ENCODE measurements at regions not wholly inside any gene's neighbourhood (a gene's known extent, or its start where the extent isn't known, plus 50 kb on each side); places are given as distances from the start of the nearest gene placed in this dataset.
A peak's percentile ranks its signal among the peaks of the same experiment; 100 is the strongest.

- no peak for ATAC-seq
- Mint-ChIP-seq H3K36me3 (no peaks in the 10 kb centered on the region), H3K4me1 (no peaks in the 10 kb centered on the region), H3K4me3 (no peak overlapping the region), H3K9me3 (peaks cover 3% of the 10 kb centered on the region), H3K27ac (no peak overlapping the region), H3K27me3 (peaks cover 47% of the 10 kb centered on the region)
These were observed 109.0 kb upstream of the PLXNA4 start for GRCh38 chr7:132685277-132685676.

DNA sequence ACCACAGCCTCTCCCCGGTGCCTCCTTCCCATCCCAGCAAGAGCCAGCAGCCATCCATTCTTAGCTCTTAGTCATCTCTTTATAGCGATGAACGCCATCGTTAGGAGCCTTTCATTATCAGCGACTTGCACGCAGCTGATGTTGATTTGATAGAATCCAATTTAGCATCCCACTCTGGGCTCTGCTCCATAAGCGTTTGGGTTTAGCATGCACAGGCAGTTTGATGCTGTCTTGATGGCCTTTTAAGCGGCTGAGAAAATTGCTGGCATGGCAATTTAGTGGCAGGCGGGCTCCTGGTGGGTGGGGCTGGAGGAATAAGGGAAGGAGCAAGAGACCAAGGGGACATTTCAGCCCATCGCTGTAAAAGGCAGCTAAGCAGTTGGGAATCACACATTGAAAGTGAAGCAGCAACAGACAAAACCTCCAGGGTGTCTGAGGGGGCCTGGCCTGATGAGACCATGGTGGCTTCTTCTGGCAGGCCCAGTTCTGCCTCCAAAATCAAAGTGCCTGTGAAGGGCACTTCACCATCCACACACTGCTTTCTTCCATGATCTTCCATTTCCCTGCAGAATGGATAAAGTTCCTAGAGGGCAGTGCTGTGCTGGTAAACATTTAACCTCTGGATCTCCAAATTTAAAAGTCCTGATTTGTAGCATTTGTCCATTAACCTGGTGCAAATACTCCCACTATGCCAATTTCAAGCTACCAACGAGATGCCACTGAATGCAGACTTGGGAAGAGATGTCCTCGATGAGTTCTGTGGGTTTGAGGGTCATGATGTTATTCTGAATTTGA lies 107.8 kb upstream of the PLXNA4 start:
- H3K9me3 Mint-ChIP-seq, result peaks cover 3% of the 10 kb centered on the region
- no peak overlapping the region for H3K27ac Mint-ChIP-seq
- peaks cover 51% of the 10 kb centered on the region for H3K27me3 Mint-ChIP-seq
- no peak overlapping the region for H3K4me3 Mint-ChIP-seq
- ATAC-seq, result no peak
- H3K4me1 Mint-ChIP-seq, result no peaks in the 10 kb centered on the region
- no peaks in the 10 kb centered on the region for H3K36me3 Mint-ChIP-seq

- ATAC-seq, result no peak
- no peak overlapping the region for H3K4me3 Mint-ChIP-seq
- no peaks in the 10 kb centered on the region for H3K4me1 Mint-ChIP-seq
- peaks cover 3% of the 10 kb centered on the region for H3K9me3 Mint-ChIP-seq
- peaks cover 54% of the 10 kb centered on the region for H3K27me3 Mint-ChIP-seq
- H3K27ac Mint-ChIP-seq, result no peak overlapping the region
- H3K36me3 Mint-ChIP-seq, result no peaks in the 10 kb centered on the region
These were observed 105.7 kb upstream of the PLXNA4 start for GRCh38 chr7:132681951-132682350.

GRCh38 chr7:132680590-132680989 lies 104.3 kb upstream of the PLXNA4 start:
- peaks cover 49% of the 10 kb centered on the region for H3K27me3 Mint-ChIP-seq
- ATAC-seq, result peak; percentile 37
- no peak overlapping the region for H3K27ac Mint-ChIP-seq
- no peaks in the 10 kb centered on the region for H3K9me3 Mint-ChIP-seq
- no peak overlapping the region for H3K4me3 Mint-ChIP-seq
- no peaks in the 10 kb centered on the region for H3K4me1 Mint-ChIP-seq
- no peaks in the 10 kb centered on the region for H3K36me3 Mint-ChIP-seq

- H3K4me1 Mint-ChIP-seq, result no peaks in the 10 kb centered on the region
- no peak for ATAC-seq
- no peak overlapping the region for H3K27ac Mint-ChIP-seq
- no peaks in the 10 kb centered on the region for H3K36me3 Mint-ChIP-seq
- H3K9me3 Mint-ChIP-seq, result no peaks in the 10 kb centered on the region
- no peak overlapping the region for H3K4me3 Mint-ChIP-seq
- peaks cover 32% of the 10 kb centered on the region for H3K27me3 Mint-ChIP-seq
These were observed 102.4 kb upstream of the PLXNA4 start for GRCh38 chr7:132678656-132679055.

DNA sequence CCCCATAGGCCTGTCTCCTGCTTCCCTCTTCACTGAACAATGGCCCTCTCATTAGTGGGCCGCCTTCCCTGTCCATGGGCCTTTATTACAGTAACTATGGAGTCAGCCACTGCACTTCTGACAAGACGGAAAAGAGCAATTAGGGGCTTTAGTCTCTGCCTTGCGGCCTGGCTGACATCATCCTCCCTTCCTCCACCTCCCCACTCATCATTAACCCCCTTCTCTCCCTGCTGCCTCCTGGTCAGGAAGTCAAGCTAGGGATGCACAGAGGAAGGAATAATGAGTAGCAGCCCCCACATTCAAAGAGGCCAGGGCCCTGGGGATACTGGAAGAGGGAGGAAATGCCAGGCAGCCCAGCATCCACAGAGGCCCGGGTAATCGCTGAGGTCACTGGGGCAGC lies 101.6 kb upstream of the PLXNA4 start:
- H3K36me3 Mint-ChIP-seq, result no peaks in the 10 kb centered on the region
- no peak overlapping the region for H3K27ac Mint-ChIP-seq
- H3K9me3 Mint-ChIP-seq, result no peaks in the 10 kb centered on the region
- peaks cover 32% of the 10 kb centered on the region for H3K27me3 Mint-ChIP-seq
- no peak overlapping the region for H3K4me3 Mint-ChIP-seq
- no peak for ATAC-seq
- H3K4me1 Mint-ChIP-seq, result no peaks in the 10 kb centered on the region

- H3K9me3 Mint-ChIP-seq, result no peaks in the 10 kb centered on the region
- H3K36me3 Mint-ChIP-seq, result no peaks in the 10 kb centered on the region
- peaks cover 13% of the 10 kb centered on the region for H3K27me3 Mint-ChIP-seq
- H3K27ac Mint-ChIP-seq, result no peak overlapping the region
- no peaks in the 10 kb centered on the region for H3K4me1 Mint-ChIP-seq
- peak; percentile 20 for ATAC-seq
- H3K4me3 Mint-ChIP-seq, result no peak overlapping the region
These were observed 96.1 kb upstream of the PLXNA4 start for GRCh38 chr7:132672200-132672990.

- no peaks in the 10 kb centered on the region for H3K9me3 Mint-ChIP-seq
- ATAC-seq, result no peak
- peaks cover 5% of the 10 kb centered on the region for H3K4me1 Mint-ChIP-seq
- no peak overlapping the region for H3K4me3 Mint-ChIP-seq
- H3K36me3 Mint-ChIP-seq, result no peaks in the 10 kb centered on the region
- H3K27me3 Mint-ChIP-seq, result no peaks in the 10 kb centered on the region
- no peak overlapping the region for H3K27ac Mint-ChIP-seq
These were observed 90.5 kb upstream of the PLXNA4 start for GRCh38 chr7:132666774-132667172.

GRCh38 chr7:132666071-132666773 lies 90.0 kb upstream of the PLXNA4 start:
- no peak overlapping the region for H3K4me3 Mint-ChIP-seq
- no peaks in the 10 kb centered on the region for H3K36me3 Mint-ChIP-seq
- H3K27ac Mint-ChIP-seq, result no peak overlapping the region
- ATAC-seq, result no peak
- H3K4me1 Mint-ChIP-seq, result peaks cover 5% of the 10 kb centered on the region
- H3K27me3 Mint-ChIP-seq, result no peaks in the 10 kb centered on the region
- no peaks in the 10 kb centered on the region for H3K9me3 Mint-ChIP-seq

DNA sequence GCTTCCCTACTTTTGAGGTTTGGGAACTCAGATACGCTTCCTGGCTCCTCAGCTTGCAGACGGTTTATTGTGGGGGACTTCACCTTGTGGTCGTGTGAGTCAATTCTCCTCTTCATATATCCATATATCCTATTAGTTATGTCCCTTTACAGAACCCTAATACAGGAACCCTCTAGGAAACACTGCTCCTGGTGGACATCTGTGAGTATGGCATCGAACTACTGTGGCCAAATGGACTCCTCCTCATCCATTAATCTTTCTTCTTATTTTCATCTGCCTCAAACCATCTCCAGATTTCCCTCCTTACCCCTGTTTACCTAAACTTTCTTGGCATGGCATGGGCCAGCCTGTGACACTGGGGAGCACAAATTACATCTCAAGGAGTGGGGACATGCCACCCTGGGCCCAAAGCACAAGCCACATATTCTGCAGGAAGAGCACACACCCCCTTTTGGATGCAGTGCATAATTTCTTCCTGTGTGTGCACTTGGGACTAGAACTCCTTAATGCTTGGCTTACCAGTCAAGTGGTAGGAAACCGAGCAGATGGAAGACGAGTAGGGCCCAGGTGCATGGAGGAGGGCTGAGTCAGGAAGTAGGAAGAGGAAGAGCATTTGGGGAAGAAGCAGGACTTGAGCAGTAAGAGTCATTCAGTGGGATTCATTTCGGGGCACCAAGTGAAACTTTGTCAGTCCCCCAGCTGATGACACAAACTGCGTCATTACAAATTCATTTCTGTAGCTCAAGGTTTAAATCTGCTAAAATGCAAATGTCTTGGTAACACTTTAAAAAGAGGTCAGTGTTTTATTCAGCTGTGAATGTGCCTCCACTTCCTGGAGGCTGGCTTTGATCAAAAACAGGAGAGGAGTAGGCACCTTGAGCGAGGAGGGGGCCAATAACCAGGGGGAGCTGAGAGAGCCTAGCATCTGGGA lies 80.8 kb upstream of the PLXNA4 start:
- H3K4me3 Mint-ChIP-seq, result no peak overlapping the region
- no peaks in the 10 kb centered on the region for H3K27me3 Mint-ChIP-seq
- no peak overlapping the region for H3K27ac Mint-ChIP-seq
- ATAC-seq, result no peak
- H3K36me3 Mint-ChIP-seq, result no peaks in the 10 kb centered on the region
- peaks cover 32% of the 10 kb centered on the region for H3K4me1 Mint-ChIP-seq
- H3K9me3 Mint-ChIP-seq, result peaks cover 14% of the 10 kb centered on the region

GRCh38 chr7:132656341-132656740 lies 80.1 kb upstream of the PLXNA4 start:
- no peaks in the 10 kb centered on the region for H3K27me3 Mint-ChIP-seq
- no peaks in the 10 kb centered on the region for H3K36me3 Mint-ChIP-seq
- H3K9me3 Mint-ChIP-seq, result peaks cover 14% of the 10 kb centered on the region
- H3K4me1 Mint-ChIP-seq, result peaks cover 32% of the 10 kb centered on the region
- H3K4me3 Mint-ChIP-seq, result no peak overlapping the region
- no peak overlapping the region for H3K27ac Mint-ChIP-seq
- no peak for ATAC-seq

- H3K27me3 Mint-ChIP-seq, result no peaks in the 10 kb centered on the region
- peak overlapping the region; percentile 69 for H3K27ac Mint-ChIP-seq
- ATAC-seq, result peak; percentile 4
- peak overlapping the region; percentile 70 for H3K4me3 Mint-ChIP-seq
- H3K4me1 Mint-ChIP-seq, result peaks cover 32% of the 10 kb centered on the region
- no peaks in the 10 kb centered on the region for H3K36me3 Mint-ChIP-seq
- peaks cover 16% of the 10 kb centered on the region for H3K9me3 Mint-ChIP-seq
These were observed 79.0 kb upstream of the PLXNA4 start for GRCh38 chr7:132655131-132655727.

DNA sequence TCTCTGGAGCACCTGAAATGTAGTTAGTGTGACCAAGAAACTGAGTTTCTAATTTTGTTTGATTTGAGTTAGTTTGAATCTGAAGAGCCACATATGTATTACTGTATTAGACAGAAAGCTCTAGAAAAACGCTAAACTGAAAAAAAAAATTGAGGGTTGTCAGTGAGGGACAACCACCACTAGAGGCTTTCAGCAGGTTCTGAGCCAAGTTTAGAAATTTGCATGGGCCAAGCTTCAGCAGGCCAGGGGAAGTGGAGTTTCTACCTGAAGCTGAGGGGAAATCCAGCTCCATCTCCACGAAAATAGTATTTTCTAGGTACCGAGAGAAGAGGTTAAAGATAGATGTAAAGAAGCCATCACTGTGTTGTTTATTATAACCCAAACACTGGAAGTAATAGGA lies 77.9 kb upstream of the PLXNA4 start:
- Mint-ChIP-seq H3K27ac (peak overlapping the region; percentile 8), H3K27me3 (no peaks in the 10 kb centered on the region), H3K4me3 (no peak overlapping the region), H3K36me3 (no peaks in the 10 kb centered on the region), H3K4me1 (peaks cover 32% of the 10 kb centered on the region), H3K9me3 (peaks cover 16% of the 10 kb centered on the region)
- peak; percentile 70 for ATAC-seq

DNA sequence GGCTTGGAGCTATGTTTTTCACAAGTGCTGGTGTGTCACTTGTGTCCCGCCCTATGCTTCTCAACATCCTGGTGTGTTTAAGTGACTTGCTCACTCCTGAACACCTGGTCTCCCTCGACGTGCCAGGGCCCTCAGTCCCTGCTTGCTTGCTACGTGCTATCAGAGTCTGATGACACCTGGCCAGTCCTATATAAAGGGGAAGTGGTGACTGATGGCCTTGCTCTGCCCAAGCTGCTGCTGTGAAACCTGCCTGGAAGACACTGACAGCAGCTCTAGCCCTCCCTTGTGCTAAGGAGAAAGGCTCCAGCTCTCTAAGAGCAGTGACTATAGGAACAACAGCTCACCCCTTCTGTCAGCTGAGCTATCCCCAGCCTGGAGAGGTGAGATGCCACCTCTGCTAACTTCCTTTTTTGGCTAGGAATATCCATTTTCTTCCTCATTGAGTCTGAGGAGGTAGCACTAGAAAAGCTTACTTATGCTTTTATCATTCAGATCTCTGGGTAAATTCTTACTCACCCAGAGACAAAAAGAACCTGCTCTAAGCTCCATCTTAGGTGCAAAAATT lies 77.2 kb upstream of the PLXNA4 start:
- ATAC-seq, result peak; percentile 78
- H3K4me3 Mint-ChIP-seq, result no peak overlapping the region
- H3K9me3 Mint-ChIP-seq, result peaks cover 15% of the 10 kb centered on the region
- peaks cover 32% of the 10 kb centered on the region for H3K4me1 Mint-ChIP-seq
- no peaks in the 10 kb centered on the region for H3K27me3 Mint-ChIP-seq
- H3K27ac Mint-ChIP-seq, result peak overlapping the region; percentile 8
- H3K36me3 Mint-ChIP-seq, result no peaks in the 10 kb centered on the region

Measured in stimulated activated memory B cell treated with anti-CD40 and anti-IgM and Interleukin-4, amounts not matched to agents 10 μg/mL and 1 μg/mL and 100 μg/mL, for 72 hours (primary cell).